ENCODE measurements at regions not wholly inside any gene's neighbourhood (a gene's known extent, or its start where the extent isn't known, plus 50 kb on each side); places are given as distances from the start of the nearest gene placed in this dataset.

DNA sequence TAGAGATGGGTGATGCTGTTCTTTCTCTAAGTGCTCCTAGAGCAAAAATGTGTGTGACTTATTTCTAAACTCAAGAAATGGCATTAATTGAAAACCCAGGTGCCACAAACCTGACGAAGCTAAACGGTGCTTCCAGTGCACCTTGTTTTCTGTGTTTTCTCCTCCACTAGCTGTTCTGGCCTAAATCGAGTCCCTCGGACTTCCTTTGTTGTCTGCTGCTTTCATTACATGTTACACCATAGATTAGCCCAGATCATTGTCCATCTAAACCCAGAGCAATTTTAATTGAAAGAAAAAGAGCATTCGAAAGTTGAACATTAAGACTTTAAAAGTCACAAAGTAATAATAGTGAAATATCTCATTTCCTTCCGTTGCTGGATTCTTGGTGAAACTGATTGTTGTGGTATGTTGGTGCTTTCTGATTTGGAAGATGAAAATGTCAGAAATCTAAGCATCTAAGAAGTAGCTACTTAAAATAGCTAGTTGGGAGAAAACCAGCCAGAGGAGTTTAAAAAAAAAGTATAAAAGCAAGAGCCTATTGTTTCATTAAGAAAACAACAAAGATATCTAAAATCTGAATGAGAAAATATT lies 219.6 kb upstream of the G2E3 start:
- TF ChIP-seq ZFX (IDR thresholded peaks at IDR 0.05; ENCODE audit: borderline replicate concordance) = no peak
- TF ChIP-seq, protein P1, sequence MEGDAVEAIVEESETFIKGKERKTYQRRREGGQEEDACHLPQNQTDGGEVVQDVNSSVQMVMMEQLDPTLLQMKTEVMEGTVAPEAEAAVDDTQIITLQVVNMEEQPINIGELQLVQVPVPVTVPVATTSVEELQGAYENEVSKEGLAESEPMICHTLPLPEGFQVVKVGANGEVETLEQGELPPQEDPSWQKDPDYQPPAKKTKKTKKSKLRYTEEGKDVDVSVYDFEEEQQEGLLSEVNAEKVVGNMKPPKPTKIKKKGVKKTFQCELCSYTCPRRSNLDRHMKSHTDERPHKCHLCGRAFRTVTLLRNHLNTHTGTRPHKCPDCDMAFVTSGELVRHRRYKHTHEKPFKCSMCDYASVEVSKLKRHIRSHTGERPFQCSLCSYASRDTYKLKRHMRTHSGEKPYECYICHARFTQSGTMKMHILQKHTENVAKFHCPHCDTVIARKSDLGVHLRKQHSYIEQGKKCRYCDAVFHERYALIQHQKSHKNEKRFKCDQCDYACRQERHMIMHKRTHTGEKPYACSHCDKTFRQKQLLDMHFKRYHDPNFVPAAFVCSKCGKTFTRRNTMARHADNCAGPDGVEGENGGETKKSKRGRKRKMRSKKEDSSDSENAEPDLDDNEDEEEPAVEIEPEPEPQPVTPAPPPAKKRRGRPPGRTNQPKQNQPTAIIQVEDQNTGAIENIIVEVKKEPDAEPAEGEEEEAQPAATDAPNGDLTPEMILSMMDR (IDR thresholded peaks at IDR 0.05) = no peak
- no peak overlapping the region for H3K27ac ChIP-seq

DNA sequence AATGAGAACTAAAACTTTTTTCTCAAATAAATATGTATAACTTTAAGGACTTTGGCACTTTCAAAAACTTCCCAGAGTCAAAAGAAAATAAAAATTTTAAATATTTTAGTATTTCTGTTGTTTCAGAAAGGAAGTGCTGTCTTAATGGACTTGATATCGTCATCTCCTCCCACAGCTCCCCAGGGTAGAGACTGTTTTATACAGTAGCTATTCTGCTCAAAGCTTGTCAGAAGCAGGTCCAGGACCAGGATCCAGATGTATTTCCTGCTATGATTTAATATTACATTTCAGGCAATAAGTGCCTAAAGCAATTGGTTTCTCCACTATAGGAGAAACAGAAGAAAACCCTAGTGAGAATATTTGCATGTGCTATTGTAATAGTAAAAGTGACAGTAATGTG lies 218.5 kb upstream of the G2E3 start:
- no peak overlapping the region for H3K27ac ChIP-seq
- TF ChIP-seq ZFX (IDR thresholded peaks at IDR 0.05; ENCODE audit: borderline replicate concordance) = no peak
- TF ChIP-seq, protein P1 (IDR thresholded peaks at IDR 0.05) = no peak

DNA sequence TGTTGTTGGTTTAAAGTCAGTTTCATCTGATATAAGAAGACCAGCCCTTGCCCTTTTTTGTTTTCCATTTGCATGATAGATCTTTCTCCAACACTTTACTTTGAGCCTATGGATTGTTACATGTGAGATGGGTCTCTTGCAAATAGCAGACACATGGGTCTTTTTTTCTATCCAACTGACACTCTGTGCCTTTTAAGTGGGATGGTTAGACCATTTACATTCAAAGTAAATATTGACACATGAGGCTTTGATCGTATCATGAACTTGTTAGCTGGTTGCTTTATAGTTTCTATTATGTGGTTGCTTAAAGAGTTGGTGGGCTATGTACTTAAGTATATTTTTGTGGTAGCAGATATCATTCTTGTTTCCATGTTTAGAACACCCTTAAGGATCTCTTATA lies 213.4 kb upstream of the G2E3 start:
- TF ChIP-seq, protein P1 (IDR thresholded peaks at IDR 0.05) = no peak
- no peak for TF ChIP-seq ZFX (IDR thresholded peaks at IDR 0.05; ENCODE audit: borderline replicate concordance)

DNA sequence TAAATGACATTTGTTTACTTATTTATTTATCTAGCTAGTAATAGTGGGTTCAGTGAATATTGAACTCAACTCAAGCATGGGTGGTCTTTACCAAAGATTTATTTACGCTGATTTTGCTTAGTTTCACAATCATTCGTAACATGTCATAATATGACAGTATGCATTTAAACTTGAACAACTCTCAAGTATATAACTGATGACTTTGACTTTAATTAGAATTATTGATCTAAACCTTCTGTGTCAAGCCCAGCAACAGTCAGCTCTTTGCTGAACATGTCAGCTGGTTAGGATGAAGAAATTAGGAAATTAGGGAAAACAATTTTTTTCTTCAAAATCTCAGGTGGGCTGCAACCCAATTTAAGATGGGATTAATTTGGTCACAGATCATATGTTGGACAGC lies 210.5 kb upstream of the G2E3 start:
- no peak overlapping the region for H3K27ac ChIP-seq
- TF ChIP-seq, protein P1 (IDR thresholded peaks at IDR 0.05) = no peak
- TF ChIP-seq ZFX (IDR thresholded peaks at IDR 0.05; ENCODE audit: borderline replicate concordance) = no peak

More for the DNA sequence above, 213.4 kb upstream of the G2E3 start:
- no peak overlapping the region for H3K27ac ChIP-seq

DNA sequence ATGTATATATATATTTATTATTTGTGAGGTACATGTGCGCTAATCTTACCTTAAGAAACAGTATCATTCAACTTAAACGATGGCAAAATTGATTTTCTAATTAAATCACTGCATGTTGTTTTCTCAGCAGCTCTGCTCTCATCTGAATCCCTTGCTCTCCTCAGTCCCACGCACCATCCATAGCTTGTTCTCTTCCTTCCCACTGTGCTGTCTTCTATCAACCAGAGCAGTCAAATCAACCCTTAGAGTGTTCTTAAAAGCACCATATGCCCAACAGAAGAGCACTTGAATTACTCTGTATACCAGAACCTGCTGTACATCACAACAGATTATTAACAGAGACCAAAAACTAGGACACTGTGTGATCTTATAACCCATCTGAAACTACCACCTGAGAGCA lies 209.4 kb upstream of the G2E3 start:
- H3K27ac ChIP-seq = no peak overlapping the region
- TF ChIP-seq, protein P1 (IDR thresholded peaks at IDR 0.05) = no peak
- no peak for TF ChIP-seq ZFX (IDR thresholded peaks at IDR 0.05; ENCODE audit: borderline replicate concordance)

DNA sequence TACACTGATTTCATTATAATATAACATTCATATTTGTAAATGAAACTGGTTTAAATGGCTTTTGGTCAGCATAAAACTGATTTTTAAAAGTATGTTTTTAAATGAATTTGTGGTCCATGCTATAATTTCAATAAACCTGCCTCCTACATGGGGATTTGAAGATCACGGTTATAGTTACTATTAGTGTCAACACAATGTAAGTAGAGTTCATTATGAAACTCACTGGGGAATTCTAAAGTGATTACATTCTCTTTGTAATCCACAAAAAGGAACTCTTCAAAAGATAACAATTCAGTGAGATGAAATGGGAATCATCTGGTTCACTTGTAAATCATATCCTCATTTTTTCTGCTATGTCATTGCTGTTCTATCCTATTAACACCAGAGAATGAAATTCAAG lies 204.5 kb upstream of the G2E3 start:
- H3K27ac ChIP-seq = no peak overlapping the region
- TF ChIP-seq ZFX (IDR thresholded peaks at IDR 0.05; ENCODE audit: borderline replicate concordance) = no peak
- TF ChIP-seq, protein P1 (IDR thresholded peaks at IDR 0.05) = no peak

DNA sequence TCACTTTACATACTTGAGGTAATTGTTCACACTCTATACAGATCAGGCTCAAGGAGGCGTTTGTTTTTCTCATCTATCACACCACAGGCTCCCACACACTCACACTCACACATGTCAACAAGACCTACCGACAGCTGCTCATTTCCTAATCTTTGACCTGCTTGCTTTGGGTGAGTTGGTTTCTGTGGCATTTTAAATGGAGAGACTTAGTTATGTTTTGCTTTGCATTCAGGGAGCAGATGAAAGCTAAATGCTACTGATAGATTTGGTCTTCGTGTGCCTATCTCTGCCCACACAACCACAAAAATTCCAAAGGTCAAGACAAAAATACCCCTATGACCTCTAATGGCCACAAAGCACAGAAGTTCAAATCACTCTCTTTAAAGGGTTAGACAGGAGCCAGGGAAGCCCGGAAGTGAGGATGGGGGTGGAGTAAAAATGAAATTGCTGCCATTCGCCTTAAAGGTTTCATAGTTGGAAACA lies 203.5 kb upstream of the G2E3 start:
- no peak overlapping the region for H3K27ac ChIP-seq
- TF ChIP-seq, protein P1 (IDR thresholded peaks at IDR 0.05) = no peak
- no peak for TF ChIP-seq ZFX (IDR thresholded peaks at IDR 0.05; ENCODE audit: borderline replicate concordance)
